Heart left ventricle (tissue), 16 donors: ENCODE measurements at regions not wholly inside any gene's neighbourhood (a gene's known extent, or its start where the extent isn't known, plus 50 kb on each side); places are given as distances from the start of the nearest gene placed in this dataset.

Source experiments
- ATAC-seq, 4 donors: fragments of 200-7000 bp; cut with Tn5 transposase; one replicate each; pipeline ENCODE4 v1.9.1; 2020 to 2022; ENCODE audit warnings: moderate library complexity in 4 of 4, mild to moderate bottlenecking in 3 of 4, moderate number of reproducible peaks in 1 of 4
- DNase-seq, 5 donors: peaks; one replicate each; pipeline ENCODE4 v3.0.0-alpha.2; 2020
- H3K27ac ChIP-seq, 12 donors: fragments of 200-600 bp; sonication (generic) in 4 of 12; one replicate each; pipeline versions ENCODE4 v1.5.0 to v1.8.0; 2016 to 2022; ENCODE audit warnings: mild to moderate bottlenecking in 2 of 12
- H3K27me3 ChIP-seq, 9 donors: fragments of 200-600 bp; sonication (generic) in 2 of 9; one replicate each; pipeline versions ENCODE4 v1.5.1 to v1.8.0; 2016 to 2022; ENCODE audit warnings: mild to moderate bottlenecking in 3 of 9
- H3K36me3 ChIP-seq, 9 donors: fragments of 200-600 bp; sonication (generic) in 2 of 9; one replicate each; pipeline versions ENCODE4 v1.5.0 to v1.8.0; 2018 to 2022; ENCODE audit warnings: mild to moderate bottlenecking in 2 of 9
- H3K4me1 ChIP-seq, 12 donors: fragments of 200-600 bp; sonication (generic) in 4 of 12; one replicate each; pipeline versions ENCODE4 v1.5.0 to v1.8.0; 2016 to 2022; ENCODE audit warnings: mild to moderate bottlenecking in 3 of 12
- H3K4me3 ChIP-seq, 12 donors: fragments of 200-600 bp; sonication (generic) in 4 of 12; one replicate each; pipeline versions ENCODE4 v1.5.0 to v1.8.0; 2017 to 2022; ENCODE audit warnings: mild to moderate bottlenecking in 9 of 12, moderate library complexity in 4 of 12
- H3K9me3 ChIP-seq, 12 donors: fragments of 200-600 bp; sonication (generic) in 4 of 12; one replicate each; pipeline versions ENCODE4 v1.5.0 to v1.8.0; 2016 to 2022; ENCODE audit warnings: mild to moderate bottlenecking in 1 of 12
- POLR2A ChIP-seq, 2 donors: fragments of 450-650 bp; IDR thresholded peaks; one replicate each; pipeline ENCODE4 v1.6.1; 2017; ENCODE audit warnings: antibody characterized with exemption in 2 of 2, mild to moderate bottlenecking in 2 of 2, moderate library complexity in 2 of 2
- WGBS, 4 donors: extraction: QIAGEN DNeasy Blood & Tissue Kit in 2 of 4; methylation state at CpG; one replicate each; pipeline versions ENCODE4 v1.1.5 to v1.1.7; 2013 to 2018; 5-methylcytosine and 5-hydroxymethylcytosine counted together
- intact Hi-C, 10 donors: fragments of 100-400 bp; cut with DNase I; formaldehyde crosslinking; loops; one replicate each; pipeline versions ENCODE4 v1.11.1 to v1.14.2; 2022
- TF ChIP-seq, protein P1 (sequence below), 12 donors: fragments of 200-600 bp; sonication (generic) in 4 of 12; IDR thresholded peaks; one replicate each; pipeline versions ENCODE4 v1.5.0 to v1.8.0; 2018 to 2022; ENCODE audit warnings: antibody characterized with exemption in 12 of 12, mild to moderate bottlenecking in 5 of 12
- donor health status: ischemic (EF 13 %, LVEDD 7.1; RV severe dilation, severe dysfunction).
- donor health status: healthy with polysubstance abuse.
- donor health status: DM: no; HTN: yes; CAD: no.
- donor health status: DM: no; HTN: no; CAD: no.
- donor health status: ischemic (EF 25% LVEDD 6.9; RV normal size, moderate dysfunction).
- donor health status: ischemic (EF 25% LVEDD 5.7; RV mildly dilated, moderate dysfunction).
- donor health status: healthy.
- donor health status: DM: yes; HTN: yes; CAD: no.
- donor health status: ischemic (EF 35%, LVEDD 5.7; RV mildly dilated, moderate dysfunction).
- donor health status: nonischemic (EF 11% LVEDD 7.7; RV severe dilation, severe dysfunction).
- donor health status: DM: yes; HTN: yes; CAD: no.
- donor health status: PGD.
- donor health status: ischemic (EF 29% LVEDD 5.4; RV normal size, mild dysfunction).
- donor health status: nonischemic (EF 23%, LVEDD 6.1; RV moderate dilation, normal function).

- H3K9me3 ChIP-seq, result peaks cover 0 to 5% (median 0%) of the 10 kb centered on the region in 12 donors
- peaks cover 0 to 28% (median 11%) of the 10 kb centered on the region in 12 donors for H3K4me1 ChIP-seq
- no peaks in the 10 kb centered on the region for H3K36me3 ChIP-seq
- TF ChIP-seq, protein P1, sequence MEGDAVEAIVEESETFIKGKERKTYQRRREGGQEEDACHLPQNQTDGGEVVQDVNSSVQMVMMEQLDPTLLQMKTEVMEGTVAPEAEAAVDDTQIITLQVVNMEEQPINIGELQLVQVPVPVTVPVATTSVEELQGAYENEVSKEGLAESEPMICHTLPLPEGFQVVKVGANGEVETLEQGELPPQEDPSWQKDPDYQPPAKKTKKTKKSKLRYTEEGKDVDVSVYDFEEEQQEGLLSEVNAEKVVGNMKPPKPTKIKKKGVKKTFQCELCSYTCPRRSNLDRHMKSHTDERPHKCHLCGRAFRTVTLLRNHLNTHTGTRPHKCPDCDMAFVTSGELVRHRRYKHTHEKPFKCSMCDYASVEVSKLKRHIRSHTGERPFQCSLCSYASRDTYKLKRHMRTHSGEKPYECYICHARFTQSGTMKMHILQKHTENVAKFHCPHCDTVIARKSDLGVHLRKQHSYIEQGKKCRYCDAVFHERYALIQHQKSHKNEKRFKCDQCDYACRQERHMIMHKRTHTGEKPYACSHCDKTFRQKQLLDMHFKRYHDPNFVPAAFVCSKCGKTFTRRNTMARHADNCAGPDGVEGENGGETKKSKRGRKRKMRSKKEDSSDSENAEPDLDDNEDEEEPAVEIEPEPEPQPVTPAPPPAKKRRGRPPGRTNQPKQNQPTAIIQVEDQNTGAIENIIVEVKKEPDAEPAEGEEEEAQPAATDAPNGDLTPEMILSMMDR (IDR thresholded peaks at IDR 0.05), result no peak
- TF ChIP-seq POLR2A (IDR thresholded peaks at IDR 0.05), result no peak
- no peaks in the 10 kb centered on the region for H3K27me3 ChIP-seq
- H3K27ac ChIP-seq, result peak overlapping the region in 5 of 12 donors; percentile 28 to 47 (median 30)
- 51 to 86% (median 67%) methylated on average over 3 of the region's 3 CpGs for WGBS, 4 donors
- no peak overlapping the region for H3K4me3 ChIP-seq
- DNase-seq (peak in 3 of 5 donors; percentile 23 to 67 (median 60)), ATAC-seq (peak; percentile 71 to 90 (median 85))
- intact Hi-C loops, result no loop called here
Observed at GRCh38 chr3:107216711-107217110, 160.5 kb upstream of the CCDC54 start.

GRCh38 chr3:107217172-107217571, 160.1 kb upstream of the CCDC54 start:
- intact Hi-C loops, result no loop called here
- no peak for ATAC-seq
- 90 to 92% (median 91%) methylated on average over 5 of the region's 5 CpGs for WGBS, 4 donors
- peaks cover 0 to 5% (median 0%) of the 10 kb centered on the region in 12 donors for H3K9me3 ChIP-seq
- H3K27ac ChIP-seq, result peak overlapping the region in 5 of 12 donors; percentile 28 to 47 (median 30)
- no peaks in the 10 kb centered on the region for H3K36me3 ChIP-seq
- no peaks in the 10 kb centered on the region for H3K27me3 ChIP-seq
- no peak for DNase-seq
- H3K4me1 ChIP-seq, result peaks cover 0 to 24% (median 10%) of the 10 kb centered on the region in 12 donors
- no peak overlapping the region for H3K4me3 ChIP-seq
- TF ChIP-seq, protein P1 (IDR thresholded peaks at IDR 0.05), result no peak
- no peak for TF ChIP-seq POLR2A (IDR thresholded peaks at IDR 0.05)

DNA sequence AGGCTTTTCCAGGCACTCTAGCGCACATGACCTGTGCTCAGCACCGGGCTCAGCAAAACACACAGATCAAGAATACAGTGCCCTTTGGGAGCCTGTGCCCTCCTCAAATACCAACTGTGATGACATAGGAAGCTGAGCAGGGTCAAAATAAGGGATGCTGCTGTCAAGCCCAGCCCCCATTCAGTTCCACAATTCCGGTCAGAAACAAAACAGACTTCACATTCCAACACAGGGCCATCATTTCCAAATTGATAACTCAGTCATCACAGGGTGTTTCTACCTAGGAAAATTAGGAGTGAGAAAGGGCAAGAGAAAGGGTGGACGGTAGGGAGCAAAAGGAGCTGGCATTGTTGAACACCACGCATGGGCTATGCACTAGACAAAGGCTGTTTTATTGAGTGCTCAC, 158.4 kb upstream of the CCDC54 start:
- Histone ChIP-seq H3K36me3 (no peaks in the 10 kb centered on the region), H3K27ac (no peak overlapping the region), H3K4me3 (no peak overlapping the region), H3K4me1 (peaks cover 0 to 20% (median 4%) of the 10 kb centered on the region in 12 donors), H3K27me3 (no peaks in the 10 kb centered on the region), H3K9me3 (peaks cover 0 to 5% (median 0%) of the 10 kb centered on the region in 12 donors)
- ATAC-seq (peak in 2 of 4 donors; percentile 12 to 33), DNase-seq (no peak)
- WGBS, 4 donors, result 69 to 76% (median 71%) methylated on average over 5 of the region's 5 CpGs
- intact Hi-C loops, result no loop called here
- TF ChIP-seq, protein P1 (IDR thresholded peaks at IDR 0.05), result no peak
- TF ChIP-seq POLR2A (IDR thresholded peaks at IDR 0.05), result no peak

DNA sequence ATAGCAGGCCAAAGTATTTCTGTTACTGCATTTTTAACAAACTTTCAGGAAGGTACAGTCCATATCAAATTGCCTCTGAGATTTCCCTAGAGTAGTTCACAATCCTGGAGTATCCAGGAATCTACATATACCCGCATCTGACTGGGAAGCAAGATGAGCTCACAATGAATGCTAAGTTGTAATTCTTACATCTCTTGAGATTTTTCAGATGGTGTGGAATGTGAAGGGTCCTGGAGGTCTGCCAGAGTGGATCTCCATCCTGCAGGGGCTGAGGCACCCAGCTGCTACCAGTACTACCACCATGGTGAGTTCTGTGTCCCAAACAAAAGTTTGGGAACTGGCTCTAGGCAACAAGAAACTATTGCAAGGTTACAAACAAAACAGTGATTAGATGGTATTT, 156.7 kb upstream of the CCDC54 start:
- 73 to 100% (median 85%) methylated on average over 1 of the region's 1 CpG for WGBS, 4 donors
- ATAC-seq, result no peak

More for the DNA sequence above, 156.7 kb upstream of the CCDC54 start:
- Histone ChIP-seq H3K36me3 (no peaks in the 10 kb centered on the region), H3K27me3 (no peaks in the 10 kb centered on the region), H3K4me3 (no peak overlapping the region), H3K9me3 (no peaks in the 10 kb centered on the region), H3K4me1 (peaks cover 0 to 20% (median 4%) of the 10 kb centered on the region in 12 donors), H3K27ac (no peak overlapping the region)
- no peak for TF ChIP-seq POLR2A (IDR thresholded peaks at IDR 0.05)
- TF ChIP-seq, protein P1 (IDR thresholded peaks at IDR 0.05), result no peak
- intact Hi-C loops, result no loop called here
- DNase-seq, result no peak
